Stimulated activated CD8-positive, alpha-beta memory T cell treated with anti-CD3 and anti-CD28 coated beads, Interleukin-12 subunit alpha, Interleukin-12 subunit beta, amount 100 ng/mL, for 4 hours (primary cell): ENCODE measurements at regions not wholly inside any gene's neighbourhood (a gene's known extent, or its start where the extent isn't known, plus 50 kb on each side); places are given as distances from the start of the nearest gene placed in this dataset.
"Not testable (repeated sequence)": the region's sequence is repeated elsewhere in the genome, so short reads cannot be mapped to it uniquely, and the experiment has no call there.

Experiments used
- DNase-seq: peaks from one replicate; pipeline ENCODE4 v3.0.0-alpha.2; 2020; ENCODE audit warnings: low read depth

DNA sequence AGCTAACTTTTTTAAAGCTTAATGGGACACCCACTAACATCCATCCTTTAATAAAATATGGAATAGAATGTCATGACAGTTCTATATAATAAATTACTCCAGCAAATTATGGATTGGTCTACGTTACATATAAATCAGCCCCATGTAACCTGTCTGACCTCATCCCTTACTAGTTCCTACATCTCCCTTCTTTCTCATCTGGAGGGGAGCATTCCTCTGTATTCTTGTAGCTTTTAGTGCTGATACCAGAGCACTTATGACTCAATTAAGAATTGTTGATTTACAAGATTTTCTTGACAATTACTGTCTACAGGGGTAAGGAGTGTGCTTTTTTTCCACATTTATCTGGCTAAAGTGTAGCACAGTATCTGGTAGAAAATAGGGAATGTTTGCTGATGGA is 523.7 kb downstream of the FAM181B start:
- DNase-seq: no peak

DNA sequence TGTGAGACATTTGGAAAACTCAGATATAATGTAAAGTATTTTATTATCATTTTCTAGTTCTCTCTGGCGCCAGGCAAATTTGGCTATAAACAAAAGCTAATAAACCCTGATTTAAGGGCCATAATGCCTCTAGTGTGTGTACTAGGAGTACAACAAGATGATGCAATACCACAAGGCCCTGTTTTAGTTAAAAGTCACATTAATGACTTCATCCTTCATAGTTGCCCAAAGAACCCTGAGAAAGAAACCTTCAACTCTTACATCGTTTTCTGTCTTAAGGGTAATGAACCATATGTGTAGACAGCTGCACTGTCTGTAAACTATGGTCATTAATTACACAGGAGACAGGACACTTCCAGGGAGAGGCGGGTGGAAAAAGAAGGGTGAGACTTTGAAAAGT is 538.4 kb downstream of the FAM181B start:
- no peak for DNase-seq

DNA sequence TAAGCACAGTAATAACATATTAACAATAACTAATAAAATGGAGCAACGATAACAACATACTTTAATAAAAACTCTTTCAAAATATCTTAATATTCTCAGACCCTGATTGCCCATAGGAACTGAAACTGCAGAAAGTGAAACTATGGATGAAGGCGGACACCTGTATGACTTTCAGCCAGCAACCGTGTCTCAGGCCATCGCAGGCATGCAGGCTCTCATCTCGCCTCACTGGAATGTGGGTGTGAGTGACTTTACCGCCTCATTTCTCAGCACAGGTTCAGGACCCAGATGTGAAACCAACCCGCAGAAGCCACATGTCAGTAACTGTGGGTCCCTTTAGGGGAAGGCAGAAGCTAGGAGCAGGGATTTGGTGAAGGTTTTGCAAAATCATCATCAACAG is 539.1 kb downstream of the FAM181B start:
- no peak for DNase-seq

DNA sequence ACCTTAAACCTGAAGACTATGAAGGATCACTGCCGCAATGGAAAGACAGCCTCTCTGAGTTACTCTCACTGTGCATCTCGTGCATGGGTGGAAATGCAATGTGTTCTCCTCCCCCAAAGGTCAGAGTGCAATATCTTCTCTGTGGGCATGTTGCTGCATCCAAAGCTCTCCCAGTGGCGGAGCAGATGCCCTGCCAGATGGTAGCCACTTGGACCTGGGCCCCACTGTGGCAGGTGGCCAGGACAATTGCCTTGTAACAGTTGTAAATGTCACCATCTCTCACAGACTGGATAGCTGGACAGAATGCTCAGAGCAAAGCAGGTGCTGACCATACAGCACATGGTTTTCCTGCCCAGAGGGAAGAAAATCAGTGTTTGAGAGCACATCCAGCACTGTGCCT is 542.0 kb downstream of the FAM181B start:
- DNase-seq: no peak

DNA sequence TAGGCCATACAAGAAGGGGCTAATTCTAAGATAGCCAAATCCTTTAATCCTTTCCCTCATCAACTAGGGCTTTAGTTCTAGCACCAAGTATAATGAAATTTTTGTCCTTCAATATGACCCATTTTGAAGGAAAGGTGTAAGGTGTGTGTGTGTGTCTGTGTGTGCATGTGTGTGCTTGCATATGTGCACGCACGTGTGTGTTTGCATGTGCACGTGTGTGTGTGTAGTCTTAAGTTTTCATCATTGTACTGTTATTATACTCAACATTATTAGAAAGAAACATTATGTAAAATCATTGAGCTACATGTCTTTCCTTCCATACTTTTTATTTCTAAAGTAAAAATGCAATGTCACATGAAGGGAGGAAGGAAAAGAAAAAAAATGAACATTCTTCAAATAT is 547.7 kb downstream of the FAM181B start:
- DNase-seq: no peak

DNA sequence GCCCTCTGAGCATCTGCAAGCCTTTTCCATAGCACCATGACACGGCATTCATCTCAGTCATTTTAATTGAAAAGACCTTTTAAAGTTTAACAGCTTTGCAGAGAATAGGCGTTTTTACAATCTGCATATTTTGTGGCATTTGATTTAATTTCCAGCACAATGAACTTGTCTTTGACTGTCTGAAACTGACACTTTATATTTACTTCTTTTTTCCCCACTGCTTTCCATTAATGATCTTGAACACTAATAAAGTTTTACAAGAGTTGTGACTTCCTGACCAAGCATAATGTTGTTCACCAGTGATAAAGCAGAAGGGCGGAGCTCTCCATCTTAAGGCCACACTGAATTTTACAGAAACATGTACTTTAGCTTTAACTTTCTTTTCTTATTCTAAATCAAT is 548.7 kb downstream of the FAM181B start:
- no peak for DNase-seq

DNA sequence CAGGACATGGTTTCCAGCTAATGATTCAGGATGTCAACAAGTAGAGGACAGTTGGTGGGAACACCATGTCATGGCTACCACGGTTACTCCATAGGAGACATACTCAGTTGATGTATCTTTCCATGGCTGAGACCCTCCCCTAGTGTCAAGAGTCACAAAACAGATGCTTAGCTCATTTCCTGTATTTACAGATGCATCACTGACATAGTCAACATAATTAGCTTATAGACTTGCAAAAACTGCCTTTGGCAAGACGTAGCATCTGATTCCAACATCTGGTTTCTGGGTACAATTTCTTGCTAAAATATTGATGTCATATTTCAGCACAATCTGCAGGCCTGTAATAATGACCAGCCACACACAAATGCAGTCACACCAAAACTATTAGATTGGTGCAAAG is 550.3 kb downstream of the FAM181B start:
- no peak for DNase-seq

DNA sequence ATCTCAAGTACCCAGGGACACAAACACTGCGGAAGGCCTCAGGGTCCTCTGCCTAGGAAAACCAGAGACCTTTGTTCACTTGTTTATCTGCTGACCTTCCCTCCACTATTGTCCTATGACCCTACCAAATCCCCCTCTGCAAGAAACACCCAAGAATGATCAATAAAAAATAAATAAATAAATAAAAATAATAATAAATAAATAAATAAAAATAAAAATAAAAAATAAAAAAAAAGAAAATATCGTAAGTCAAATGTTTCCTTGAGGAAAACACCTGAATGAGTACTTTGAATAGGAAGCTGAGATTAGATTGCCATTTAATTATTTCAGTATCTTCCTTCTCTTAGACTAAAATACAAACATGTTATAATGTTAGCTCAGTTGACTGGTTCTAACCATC is 551.0 kb downstream of the FAM181B start:
- DNase-seq: not testable (repeated sequence)

DNA sequence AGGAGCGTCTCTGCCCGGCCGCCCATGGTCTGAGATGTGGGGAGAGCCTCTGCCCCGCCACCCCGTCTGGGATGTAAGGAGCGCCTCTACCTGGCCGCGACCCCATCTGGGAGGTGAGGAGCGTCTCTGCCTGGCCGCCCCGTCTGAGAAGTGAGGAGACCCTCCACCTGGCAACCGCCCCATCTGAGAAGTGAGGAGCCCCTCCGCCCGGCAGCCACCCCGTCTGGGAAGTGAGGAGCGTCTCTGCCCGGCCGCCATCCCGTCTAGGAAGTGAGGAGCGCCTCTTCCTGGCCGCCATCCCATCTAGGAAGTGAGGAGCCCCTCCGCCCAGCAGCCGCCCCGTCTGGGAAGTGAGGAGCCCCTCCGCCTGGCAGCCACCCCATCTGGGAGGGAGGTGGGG is 551.9 kb downstream of the FAM181B start:
- DNase-seq: not testable (repeated sequence)

DNA sequence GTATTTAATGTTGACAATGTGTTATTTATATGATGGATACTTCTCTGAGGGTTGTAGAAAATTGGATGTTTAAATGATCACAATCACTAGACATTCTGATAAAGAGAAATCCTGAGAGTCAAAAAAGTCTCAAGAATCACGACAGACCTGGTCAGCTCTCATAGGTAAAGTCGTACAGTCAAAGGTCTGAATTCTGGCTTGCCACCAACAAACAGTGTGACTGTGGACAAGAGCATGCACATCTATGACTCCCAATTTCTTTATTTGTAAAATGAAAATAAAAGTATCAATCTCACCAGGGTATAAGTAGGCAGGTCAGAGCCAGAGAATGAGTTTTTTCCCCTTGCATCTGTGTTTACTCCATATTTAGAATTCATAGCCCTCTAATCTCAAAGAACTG is 556.7 kb downstream of the FAM181B start:
- DNase-seq: no peak

DNA sequence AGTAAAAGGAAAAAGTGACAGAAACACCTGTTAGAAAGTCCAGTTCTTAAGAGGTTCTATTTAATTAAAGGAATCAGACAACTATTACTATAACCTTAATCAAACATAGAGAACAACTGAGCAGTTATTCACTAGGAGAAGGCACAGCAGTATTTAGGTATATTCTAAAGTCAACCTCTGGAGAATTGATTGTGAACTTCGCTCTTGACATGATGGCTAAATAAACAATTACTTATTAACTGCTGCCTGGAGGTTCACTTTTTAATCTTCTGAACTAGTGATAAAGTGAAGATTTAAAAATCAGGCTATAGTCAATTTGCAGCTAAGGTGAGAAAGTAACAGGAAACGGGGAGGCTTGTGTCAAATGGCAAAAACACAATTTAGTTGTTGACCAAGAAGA is 557.3 kb downstream of the FAM181B start:
- no peak for DNase-seq

DNA sequence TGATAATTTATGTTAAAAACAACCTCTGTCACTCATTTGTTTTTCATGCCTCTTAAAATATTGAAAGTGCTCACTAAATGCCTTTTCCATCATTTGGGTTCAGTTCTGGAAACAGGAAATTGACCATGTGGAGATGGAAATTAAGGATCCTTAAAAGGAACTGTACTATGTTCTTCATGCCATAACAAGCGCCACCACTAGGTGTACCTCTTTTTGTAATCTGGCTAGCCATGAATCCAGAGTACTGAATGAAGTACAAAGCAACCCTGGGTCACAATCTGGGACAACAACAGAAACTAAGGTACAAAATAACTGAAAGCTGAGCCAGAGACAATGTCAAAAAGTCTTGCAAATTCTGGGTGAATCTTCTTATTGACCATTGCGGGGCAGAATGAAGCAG is 559.1 kb downstream of the FAM181B start:
- no peak for DNase-seq

DNA sequence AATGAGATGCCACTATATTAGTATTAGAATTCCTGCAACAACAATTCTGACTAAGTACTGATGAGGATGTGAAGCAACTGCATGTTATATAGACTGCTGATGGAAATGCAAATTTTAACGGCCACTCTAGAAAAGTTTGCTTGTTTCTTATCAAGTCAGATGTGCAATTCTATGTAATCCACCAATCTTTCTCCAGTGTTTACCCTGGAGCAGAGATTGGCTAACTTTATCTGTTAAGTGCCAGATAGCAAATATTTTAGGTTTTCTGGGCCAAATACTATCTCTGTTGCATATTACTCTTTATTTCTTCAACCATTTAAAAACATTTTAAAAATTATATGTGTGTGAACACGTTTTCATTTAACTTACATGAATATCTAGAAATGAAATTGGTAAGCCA is 586.9 kb downstream of the FAM181B start:
- DNase-seq: no peak

DNA sequence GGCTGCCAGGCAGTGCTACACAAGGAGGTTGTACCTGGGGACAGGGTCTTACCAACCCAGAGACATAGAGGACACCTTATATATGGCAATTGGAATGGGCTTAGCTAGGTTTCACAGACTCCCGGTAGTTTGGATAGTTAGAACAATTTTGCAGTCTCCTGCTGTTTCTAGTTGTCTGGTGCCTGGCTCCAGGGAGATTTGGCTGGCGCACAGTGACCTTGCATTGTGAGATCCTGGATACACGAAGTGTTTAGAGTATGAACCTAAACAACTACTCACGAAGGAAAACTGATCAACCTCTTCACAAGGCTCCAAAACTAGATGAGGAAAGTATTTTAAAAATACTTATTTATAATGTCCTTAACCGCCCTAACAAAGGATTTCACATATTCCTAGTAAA is 614.7 kb downstream of the FAM181B start:
- no peak for DNase-seq

DNA sequence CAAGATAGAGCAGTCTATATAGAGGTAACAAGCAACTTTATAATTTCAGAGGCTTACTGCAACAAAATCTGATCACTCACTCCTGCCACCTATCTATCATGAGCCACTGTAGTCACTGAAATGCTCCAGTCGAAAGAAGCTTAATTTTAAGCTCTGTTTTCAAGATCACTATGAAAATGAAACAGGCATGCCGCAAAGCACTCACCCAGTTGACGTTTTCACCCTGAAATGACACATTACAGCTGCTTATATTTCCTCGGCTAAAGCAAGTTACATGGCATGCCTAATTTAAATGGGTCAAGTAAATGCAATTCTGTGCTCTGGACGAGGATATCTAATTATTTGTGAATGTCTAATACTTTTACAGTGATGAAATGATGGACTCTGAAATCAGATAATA is 616.3 kb downstream of the FAM181B start:
- DNase-seq: no peak

DNA sequence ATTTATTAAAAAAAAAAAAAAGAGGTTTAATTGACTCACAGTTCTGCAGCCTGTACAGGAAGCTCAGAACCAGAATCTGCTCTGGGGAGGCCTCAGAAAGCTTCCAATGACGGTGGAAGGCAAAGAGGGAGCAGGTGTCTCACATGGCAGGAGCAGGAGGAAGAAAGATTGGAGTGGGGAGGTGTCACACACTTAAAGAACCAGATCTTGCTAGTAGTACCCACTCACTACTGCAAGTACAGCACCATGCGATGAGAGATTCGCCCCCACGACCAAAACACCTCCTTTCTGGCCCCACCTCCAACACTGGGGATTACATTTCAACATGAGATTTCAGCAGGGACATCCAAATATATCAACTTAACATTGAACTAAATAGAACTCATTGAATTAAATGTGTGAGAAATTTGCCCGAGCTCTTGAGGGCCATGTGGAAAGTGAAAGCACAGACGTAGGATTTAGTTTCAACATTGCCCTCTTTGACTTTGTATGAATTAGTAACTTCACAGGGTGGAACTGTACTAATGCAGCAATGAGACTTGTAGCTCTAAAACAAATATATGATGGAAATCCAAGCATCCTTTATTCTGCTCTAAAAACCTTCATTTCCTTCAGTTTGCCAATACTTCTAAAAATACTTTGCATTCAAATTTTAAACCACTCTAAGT is 628.2 kb downstream of the FAM181B start:
- DNase-seq: no peak

DNA sequence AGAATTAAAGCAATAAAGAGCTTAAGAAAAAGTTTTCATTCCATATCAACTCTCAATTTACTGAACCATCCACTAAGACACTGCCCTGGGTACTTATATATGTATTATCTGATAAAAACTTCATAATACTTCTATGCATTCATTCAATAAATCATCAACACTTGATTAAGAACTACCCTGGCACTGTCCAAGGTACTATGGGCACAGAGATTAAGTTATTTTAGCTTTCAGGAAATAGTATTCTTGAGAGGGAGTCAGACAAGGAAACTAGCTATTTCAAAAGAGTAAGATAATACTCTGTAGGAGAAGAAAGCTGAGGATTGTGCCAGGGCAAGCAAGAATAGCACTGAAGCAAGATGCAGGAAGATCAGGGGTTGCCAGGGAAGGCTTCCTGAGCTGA is 640.8 kb downstream of the FAM181B start:
- DNase-seq: no peak

DNA sequence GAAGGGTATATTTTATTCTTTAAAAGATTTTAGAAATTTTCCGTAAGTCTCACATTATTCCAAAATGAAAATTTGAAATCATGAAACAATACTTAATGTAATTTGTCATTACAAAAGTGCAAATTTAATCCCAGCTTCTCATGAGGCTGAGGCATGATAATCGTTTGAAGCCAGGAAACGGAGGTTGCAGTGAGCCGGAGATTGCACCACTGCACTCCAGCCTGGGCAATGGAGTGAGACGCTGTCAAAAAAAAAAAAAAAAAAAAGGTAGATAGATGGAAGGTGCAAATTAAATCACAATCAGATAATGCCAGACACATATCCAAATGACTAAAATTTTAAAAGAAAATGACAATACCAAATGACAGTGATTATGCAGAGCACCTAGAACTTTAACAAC is 644.2 kb downstream of the FAM181B start:
- no peak for DNase-seq

DNA sequence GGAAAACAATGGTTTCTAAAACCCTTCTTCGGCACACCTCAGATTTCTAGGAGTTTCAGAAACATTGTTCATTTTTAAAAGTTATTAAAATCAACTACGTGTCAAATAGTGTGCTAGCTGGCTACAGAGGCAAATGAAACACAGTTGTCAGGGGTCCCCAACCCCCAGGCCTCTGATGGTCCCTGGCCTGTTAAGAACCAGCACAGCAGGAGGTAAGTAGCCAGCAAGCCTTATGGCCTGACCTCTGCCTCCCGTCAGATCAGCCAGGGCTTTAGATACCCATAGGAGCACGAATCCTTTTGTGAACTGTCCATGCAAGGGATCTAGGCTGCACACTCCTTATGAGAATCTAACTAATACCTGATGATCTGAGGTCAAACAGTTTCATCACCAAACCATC is 648.2 kb downstream of the FAM181B start:
- no peak for DNase-seq

DNA sequence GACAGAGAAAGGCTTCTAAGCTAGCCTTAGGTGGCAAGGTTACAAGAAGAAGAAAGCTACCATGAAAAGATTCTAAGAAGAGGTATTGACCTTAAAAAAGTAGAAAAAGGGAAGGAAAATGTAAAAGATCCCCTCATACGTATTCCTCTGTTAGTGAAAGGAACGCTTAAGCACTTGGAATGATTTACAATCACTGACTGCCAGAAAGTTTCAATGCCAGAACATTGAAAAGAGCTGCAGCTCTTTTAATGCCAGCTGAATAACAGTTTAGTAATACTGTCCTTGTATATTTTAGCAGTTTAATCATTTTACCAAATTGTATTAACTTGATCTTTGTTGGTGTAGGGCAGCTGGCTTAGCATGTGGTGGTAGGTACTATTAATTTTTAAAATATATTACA is 650.7 kb downstream of the FAM181B start:
- DNase-seq: no peak

DNA sequence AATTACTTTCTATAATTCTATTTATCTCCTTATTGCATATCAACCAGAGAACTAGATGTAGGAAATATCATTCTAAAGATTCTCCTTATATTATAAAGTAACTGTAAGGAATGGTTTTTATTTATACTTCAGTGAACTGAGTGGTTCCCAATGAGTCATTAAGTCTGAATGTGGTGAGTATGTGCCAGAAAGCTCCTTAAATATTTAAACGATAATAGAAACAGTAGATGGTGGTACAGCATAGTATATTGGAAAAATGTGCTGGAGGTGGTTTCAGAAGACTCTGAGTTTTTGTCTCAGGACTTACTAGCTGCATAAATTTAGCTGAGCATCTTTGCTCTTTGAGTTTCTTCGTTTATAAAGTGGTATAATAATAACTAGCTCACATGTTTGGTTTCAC is 653.5 kb downstream of the FAM181B start:
- DNase-seq: no peak

DNA sequence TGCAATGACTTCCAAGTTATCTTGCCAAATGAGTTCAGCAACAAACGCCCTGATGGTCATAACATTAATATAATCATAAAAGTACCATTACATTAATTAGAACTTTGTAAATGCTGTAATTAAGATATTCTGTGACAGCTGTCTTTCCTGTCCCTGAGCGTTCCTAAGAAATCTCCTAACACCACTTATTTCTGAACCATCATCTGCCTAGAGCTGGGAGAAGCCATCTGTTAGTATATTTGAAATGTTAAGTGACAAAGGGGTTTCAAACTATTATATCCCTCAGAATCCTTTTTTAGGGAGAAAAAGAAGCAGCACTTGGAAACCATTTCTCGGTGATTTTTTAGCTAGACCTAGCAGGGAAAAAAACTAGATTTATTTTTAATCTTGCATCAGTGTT is 657.5 kb downstream of the FAM181B start:
- DNase-seq: no peak

DNA sequence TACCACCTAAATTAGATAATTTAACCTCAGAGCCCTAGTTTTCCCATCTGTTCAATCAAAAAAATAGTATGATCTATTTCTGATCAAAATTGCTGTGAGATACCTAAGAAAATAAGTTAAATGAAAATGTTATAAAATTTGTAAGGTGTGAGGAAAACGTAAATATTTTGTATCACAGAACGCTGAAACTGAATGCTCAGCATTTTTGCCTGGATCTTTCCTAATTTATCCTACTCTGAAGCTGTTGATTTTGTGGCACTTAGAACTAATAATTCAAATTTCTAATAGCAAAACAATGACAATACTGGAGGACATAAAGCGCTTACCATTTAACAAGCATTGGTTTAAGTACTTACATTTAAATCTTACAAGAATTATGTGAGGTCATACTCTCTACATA is 674.2 kb downstream of the FAM181B start:
- no peak for DNase-seq

DNA sequence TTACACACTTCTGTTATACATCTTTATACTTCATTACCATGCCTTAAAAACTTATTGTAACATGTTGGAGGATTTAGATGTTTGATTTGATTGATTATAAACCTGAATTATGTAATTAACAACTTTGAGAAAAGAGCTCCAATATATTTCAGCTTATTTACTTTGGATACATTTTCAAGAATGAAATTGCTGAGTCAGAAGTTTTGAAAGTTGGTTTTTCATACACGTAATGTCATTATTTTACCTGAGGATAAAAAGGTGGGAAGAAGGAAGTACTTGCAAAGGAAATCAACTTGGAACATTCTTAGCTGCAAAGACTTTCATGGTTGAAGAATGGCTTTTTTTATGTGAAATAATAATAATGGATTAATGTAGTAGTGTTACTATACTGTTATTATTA is 677.2 kb downstream of the FAM181B start:
- DNase-seq: no peak

DNA sequence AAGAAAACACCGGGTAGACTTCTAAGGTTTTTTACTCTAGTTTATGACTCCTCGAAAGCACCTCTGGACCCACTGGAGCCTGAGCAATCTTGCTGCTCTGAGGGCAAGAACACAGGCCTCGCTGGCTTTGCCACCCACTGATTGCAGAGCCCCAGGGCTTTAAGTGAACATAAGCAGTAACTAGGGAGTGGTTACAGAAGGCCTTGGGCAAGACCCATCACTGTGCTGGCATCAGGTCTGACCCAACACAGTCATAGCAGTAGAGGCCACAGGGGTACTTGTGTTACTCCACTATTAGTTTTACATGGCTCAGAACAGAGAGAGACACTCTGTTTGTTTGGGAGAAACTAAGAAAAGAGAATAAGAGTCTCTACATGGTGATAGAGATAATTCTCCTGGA is 684.5 kb downstream of the FAM181B start:
- no peak for DNase-seq
